GM19395 (cell line): ENCODE measurements at regions not wholly inside any gene's neighbourhood (a gene's known extent, or its start where the extent isn't known, plus 50 kb on each side); places are given as distances from the start of the nearest gene placed in this dataset.
"Not testable (repeated sequence)": the region's sequence is repeated elsewhere in the genome, so short reads cannot be mapped to it uniquely, and the experiment has no call there.

Experiments
- ATAC-seq: cut with Tn5 transposase; IDR thresholded peaks from one replicate; pipeline ENCODE4 v1.9.1; 2021; ENCODE audit warnings: mild to moderate bottlenecking, moderate library complexity; ENCODE audit not compliant: unreplicated experiment

GRCh38 chr2:83340424-83340823, 1118.7 kb downstream of the SUCLG1 start:
- ATAC-seq = no peak

- not testable (repeated sequence) for ATAC-seq
Observed at GRCh38 chr2:83339942-83340341, 1119.1 kb downstream of the SUCLG1 start.

GRCh38 chr2:83331810-83332209, 1127.3 kb downstream of the SUCLG1 start:
- no peak for ATAC-seq

GRCh38 chr2:83323038-83323437, 1136.0 kb downstream of the SUCLG1 start:
- ATAC-seq = no peak

GRCh38 chr2:83320053-83320452, 1139.0 kb downstream of the SUCLG1 start:
- no peak for ATAC-seq

DNA sequence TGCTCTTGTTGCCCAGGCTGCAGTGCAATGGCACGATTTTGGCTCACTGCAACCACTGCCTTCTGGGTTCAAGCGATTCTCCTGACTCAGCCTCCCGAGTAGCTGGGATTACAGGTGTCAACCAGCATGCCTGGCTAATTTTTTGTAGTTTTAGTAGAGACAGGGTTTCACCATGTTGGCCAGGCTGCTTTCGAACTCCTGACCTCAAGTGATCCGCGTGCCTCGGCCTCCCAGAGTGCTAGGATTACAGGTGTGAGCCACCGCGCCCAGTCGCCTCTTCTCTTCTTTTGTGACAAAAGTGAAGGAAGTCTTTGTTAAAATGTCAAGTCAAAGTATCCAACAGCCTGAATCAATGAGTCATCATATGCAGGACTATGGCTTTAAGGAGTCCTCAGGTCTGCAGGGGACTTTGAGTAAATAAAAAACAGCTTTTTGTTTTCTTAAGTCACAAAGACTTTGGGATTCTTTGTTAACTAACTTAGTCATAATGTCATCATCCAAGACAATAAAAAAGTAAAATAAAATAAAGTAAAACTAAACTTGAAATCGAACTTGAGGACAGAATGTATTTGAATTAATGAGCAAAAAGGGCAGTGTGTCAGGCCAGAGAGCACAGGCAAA, 1153.2 kb downstream of the SUCLG1 start:
- no peak for ATAC-seq

- no peak for ATAC-seq
Observed at GRCh38 chr2:83291083-83291482, 1168.0 kb downstream of the SUCLG1 start.

DNA sequence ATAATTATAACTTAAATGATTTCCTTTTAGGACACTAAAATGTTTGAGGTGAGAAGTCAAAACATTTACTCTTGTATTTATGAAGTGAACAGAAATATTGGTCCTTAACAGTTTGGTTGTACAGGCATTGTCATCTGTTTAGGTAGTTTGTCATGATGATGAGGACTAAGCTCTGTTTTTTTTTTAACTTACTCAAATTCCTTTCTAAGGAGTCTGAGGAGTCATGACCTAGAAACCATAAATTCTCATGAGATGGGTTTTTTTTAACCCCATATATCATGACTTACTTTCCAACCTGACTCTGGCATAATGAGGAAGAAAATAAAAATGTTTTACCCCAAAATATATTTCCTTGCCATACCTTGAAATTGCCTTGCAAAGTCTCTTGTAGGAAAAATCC, 1176.2 kb downstream of the SUCLG1 start:
- ATAC-seq = no peak

DNA sequence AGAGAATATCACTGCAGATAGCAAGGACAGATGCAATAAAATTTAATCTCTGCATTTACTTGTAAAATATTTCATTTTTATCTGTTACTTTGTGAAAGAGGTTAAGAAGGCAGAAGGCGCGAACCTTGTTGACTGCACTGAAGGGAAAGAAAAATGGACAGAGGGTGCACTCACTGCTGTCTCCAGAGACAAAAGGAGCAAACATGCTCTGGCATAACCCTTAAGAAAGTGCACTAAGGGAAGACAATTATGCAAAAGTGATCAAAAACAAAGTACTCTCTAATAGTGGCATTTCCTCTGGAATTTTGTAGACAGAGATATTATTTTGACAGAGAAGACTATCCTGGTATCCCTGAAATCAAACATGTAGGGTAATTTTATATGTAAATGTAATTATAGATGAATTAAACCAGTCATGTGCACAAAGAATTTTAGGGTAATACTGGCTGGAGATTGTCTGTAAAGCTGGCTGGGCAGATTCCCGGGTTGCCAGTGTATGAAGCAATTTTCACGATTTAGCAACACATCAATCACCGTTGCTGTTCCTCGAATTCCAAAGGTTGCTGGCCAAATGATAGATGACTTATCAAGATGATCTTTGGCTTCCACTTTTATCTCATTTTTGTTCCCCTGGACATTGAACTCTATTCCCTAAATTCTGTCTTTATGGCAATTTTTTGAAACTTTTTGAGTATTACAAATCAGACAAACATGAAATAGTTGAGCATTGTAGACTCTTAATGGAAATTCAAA, 1176.9 kb downstream of the SUCLG1 start:
- no peak for ATAC-seq

- ATAC-seq = no peak
Observed at GRCh38 chr2:83280391-83280790, 1178.7 kb downstream of the SUCLG1 start.

DNA sequence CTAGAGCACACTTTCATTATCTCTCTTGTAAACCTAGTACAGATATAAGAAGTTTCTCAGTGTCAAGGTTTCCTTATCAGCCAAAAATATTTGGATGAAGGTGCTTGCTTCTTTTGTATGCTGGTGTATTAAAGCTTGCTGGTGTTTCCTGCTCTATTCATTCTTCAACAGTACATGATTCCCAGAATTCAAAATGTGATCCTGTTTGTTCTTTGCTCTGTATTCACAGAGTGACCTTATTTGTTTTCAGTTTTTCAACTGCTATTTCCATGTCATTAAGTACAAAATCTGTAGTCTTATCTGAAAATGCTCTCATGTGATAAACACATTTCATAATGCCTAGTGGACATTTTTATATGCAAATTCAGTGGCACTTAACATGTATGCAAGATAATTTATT, 1185.8 kb downstream of the SUCLG1 start:
- no peak for ATAC-seq

GRCh38 chr2:83261591-83262136, 1197.4 kb downstream of the SUCLG1 start:
- ATAC-seq = no peak

- ATAC-seq = no peak
Observed at GRCh38 chr2:83253848-83254247, 1205.2 kb downstream of the SUCLG1 start.

- no peak for ATAC-seq
Observed at GRCh38 chr2:83251321-83251872, 1207.7 kb downstream of the SUCLG1 start.

GRCh38 chr2:83245806-83246537, 1213.1 kb downstream of the SUCLG1 start:
- not testable (repeated sequence) for ATAC-seq

- no peak for ATAC-seq
Observed at GRCh38 chr2:83240611-83241010, 1218.5 kb downstream of the SUCLG1 start.

DNA sequence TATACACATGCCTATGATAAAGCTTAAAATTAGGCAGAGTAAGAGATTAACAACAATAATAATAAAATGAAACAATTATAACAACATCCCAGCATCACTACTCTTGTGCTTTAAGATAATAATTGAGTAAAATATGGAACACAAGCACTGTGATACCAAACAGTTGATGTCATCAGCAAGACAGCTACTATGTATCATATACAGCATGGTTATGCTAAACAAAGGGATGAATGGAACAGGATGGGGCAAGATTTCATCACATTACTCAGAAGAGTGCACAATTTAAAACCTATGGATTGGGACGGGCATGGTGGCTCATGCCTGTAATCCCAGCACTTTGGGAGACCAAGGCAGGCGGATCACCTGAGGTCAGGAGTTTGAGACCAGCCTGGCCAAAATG, 1221.0 kb downstream of the SUCLG1 start:
- ATAC-seq = no peak

- ATAC-seq = no peak
Observed at GRCh38 chr2:83234246-83234645, 1224.8 kb downstream of the SUCLG1 start.

- no peak for ATAC-seq
Observed at GRCh38 chr2:83233781-83234180, 1225.3 kb downstream of the SUCLG1 start.

- ATAC-seq = no peak
Observed at GRCh38 chr2:83233326-83233725, 1225.8 kb downstream of the SUCLG1 start.

DNA sequence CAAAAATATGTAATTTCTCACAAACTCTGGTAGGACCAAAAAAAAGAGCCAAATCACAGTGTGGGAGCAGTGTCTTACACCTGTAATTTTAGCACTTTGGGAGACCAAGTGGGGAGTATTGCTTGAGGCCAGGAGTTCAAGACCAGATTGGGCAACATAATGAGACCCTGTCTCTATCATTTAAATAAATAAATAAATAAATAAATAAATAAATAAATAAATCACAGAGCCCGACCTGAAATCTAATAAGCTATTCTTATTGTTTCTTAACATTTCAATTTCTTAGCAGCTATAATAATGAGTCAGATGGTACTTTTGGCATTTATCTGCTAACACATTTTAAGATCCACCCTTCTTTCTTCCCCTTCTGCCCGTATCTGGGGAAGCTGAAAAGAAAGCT, 1229.6 kb downstream of the SUCLG1 start:
- ATAC-seq = no peak
